ENCODE measurements at regions not wholly inside any gene's neighbourhood (a gene's known extent, or its start where the extent isn't known, plus 50 kb on each side); places are given as distances from the start of the nearest gene placed in this dataset.
A peak's percentile ranks its signal among the peaks of the same experiment; 100 is the strongest.
"Not testable (repeated sequence)": the region's sequence is repeated elsewhere in the genome, so short reads cannot be mapped to it uniquely, and the experiment has no call there.

DNA sequence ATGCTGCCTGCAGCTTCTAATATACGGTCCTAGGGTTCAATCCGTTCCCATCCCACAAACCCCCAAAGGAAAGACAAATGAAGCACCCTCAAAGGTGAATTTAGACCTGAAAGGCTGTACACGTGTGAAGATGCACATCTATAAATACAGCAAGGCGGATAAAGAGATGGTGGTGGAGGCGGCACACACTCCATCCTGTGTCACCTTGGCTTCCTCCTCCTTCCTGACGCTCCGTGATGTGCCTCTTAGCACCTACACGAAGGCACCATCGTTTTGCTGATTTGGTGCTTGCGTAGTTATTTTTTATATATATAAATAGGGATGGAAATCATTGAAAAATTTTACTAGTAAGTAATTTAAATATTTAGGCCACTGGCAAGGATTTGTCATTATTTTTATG lies 359.4 kb downstream of the NPHP4 start:
- DNase-seq (ENCODE audit: low spot score), result no peak

DNA sequence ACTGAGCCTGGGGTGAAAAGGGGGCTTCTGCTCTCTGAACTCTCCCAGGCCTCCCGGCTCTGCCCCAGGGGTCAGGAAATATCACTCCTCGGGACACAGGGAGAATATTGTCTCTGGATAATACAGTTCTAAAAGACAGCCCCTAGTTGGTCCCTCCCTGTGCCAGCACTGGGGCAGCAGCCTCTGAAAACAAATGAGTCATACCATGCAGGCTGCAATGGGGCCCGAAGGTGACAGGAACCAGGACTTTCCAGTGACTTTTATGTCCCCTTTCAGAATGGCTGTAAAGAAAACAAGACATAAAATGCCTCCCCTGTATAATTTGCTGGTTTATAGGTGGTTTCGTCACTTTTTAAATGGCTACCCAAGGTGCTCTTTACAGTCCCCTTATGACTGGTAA lies 360.0 kb downstream of the NPHP4 start:
- DNase-seq (ENCODE audit: low spot score), result no peak

DNA sequence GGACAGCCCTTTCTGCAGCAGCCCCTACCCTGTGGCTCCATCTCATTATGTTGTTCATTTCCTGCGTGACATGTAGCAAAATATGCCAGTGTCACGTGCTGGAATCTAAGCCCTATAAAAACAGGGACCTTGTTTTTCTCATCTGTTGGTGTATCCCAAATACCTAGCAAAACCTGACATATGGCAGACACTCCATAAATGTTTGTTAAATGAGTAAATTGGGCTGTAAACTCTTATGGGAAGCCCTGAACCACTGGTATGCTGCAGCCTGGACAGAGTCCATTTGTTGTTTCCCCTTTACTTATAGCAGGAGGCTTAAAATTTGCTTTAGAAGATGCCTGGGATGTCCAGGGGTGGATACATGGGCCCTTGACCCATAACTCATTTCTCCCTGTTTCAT lies 363.8 kb downstream of the NPHP4 start:
- no peak for DNase-seq (ENCODE audit: low spot score)

GRCh38 chr1:5623399-5623798 lies 368.8 kb downstream of the NPHP4 start:
- DNase-seq (ENCODE audit: low spot score), result no peak

GRCh38 chr1:5622412-5622811 lies 369.8 kb downstream of the NPHP4 start:
- DNase-seq (ENCODE audit: low spot score), result no peak

- no peak for DNase-seq (ENCODE audit: low spot score)
These were observed 370.5 kb downstream of the NPHP4 start for GRCh38 chr1:5621692-5622091.

- DNase-seq (ENCODE audit: low spot score), result peak; percentile 8
These were observed 371.2 kb downstream of the NPHP4 start for GRCh38 chr1:5620997-5621396.

GRCh38 chr1:5620418-5620817 lies 371.8 kb downstream of the NPHP4 start:
- no peak for DNase-seq (ENCODE audit: low spot score)

- DNase-seq (ENCODE audit: low spot score), result no peak
These were observed 372.8 kb downstream of the NPHP4 start for GRCh38 chr1:5619469-5619868.

- no peak for DNase-seq (ENCODE audit: low spot score)
These were observed 374.7 kb downstream of the NPHP4 start for GRCh38 chr1:5617546-5617945.

- no peak for DNase-seq (ENCODE audit: low spot score)
These were observed 375.1 kb downstream of the NPHP4 start for GRCh38 chr1:5617179-5617520.

GRCh38 chr1:5616366-5617178 lies 375.7 kb downstream of the NPHP4 start:
- no peak for DNase-seq (ENCODE audit: low spot score)

- DNase-seq (ENCODE audit: low spot score), result no peak
These were observed 377.1 kb downstream of the NPHP4 start for GRCh38 chr1:5615076-5615475.

DNA sequence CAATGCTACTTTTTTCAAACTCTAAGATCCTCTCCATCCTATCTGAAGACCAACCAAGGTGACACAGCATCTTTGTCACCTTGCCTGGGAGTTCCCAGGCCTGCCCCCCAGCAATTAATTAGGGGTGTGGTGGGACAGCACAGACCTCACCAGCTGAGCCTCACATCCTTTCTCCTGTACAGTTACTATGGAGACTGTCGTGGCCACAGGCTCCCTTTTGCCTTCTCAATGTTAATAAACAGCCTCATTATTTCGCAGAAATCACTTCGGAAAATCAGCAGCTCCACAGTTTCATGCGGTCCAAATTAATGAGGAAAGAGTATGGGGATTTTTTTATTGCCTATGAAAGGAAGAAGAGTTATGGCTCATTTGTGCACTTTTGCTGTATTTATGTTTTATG lies 378.3 kb downstream of the NPHP4 start:
- DNase-seq (ENCODE audit: low spot score), result no peak

DNA sequence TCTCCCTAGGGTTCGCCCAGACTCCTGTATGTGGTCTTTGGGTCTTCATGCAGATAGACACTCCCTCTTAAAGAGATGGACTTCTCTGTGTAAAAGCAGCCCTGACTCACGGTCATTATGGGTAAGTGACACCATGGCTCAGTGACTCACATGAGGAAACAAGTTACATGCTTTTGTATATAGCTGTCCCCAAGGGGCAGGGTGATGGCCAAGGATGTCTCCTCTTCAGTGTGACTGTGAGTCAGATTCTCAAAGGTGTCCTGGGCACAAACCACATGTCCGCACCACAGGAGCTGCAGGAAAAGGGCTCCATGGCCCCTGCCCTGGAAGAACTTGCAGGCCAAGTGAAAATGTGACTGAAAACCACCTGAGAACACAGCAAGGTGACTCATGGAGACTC lies 380.4 kb downstream of the NPHP4 start:
- no peak for DNase-seq (ENCODE audit: low spot score)

GRCh38 chr1:5611431-5611830 lies 380.8 kb downstream of the NPHP4 start:
- DNase-seq (ENCODE audit: low spot score), result no peak

DNA sequence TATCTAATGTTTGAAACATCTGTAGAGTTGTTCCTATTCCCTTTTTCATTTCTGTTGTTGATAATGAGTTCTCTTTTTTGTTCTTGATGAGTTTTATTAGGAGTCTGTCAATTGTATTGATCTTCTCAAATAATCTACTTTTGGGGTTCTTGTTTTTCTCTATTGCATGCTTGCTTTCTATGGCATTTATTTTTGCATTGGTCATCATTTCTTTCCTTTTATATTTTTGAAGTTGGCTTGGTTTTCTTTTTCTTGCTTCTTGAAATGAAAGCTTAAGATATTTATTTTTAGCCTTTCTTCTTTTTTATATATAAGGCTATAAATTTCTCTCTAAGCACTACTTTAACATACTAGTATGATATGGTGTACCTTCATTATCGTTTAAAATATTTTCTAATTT lies 381.8 kb downstream of the NPHP4 start:
- DNase-seq (ENCODE audit: low spot score), result no peak

DNA sequence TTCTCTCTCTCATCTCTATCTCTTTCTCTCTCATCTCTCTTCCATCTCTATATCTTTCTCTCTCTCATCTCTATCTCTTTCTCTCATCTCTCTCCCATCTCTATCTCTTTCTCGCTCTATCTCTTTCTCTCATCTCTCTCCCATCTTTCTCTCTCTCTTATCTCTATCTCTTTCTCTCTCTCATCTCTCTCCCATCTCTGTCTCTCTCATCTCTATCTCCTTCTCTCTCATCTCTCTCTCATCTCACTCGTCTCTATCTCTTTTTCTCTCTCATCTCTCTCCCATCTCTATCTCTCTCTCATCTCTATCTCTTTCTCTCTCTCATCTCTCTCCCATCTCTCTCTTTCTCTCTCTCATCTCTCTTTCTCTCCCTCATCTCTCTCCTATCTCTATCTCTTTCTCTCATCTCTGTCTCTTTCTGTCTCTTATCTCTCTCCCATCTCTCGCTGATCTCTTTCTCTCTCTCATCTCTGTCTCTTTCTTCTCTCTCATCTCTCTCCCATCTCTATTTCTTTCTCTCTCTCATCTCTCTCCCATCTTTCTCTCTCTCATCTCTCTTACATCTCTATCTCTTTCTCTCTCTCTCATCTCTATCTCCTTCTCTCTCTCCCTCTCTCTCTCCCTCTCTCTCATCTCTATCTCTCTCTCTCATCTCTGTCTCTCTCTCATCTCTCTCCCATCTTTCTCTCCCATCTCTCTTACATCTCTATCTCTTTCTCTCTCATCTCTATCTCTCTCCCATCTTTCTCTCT lies 388.7 kb downstream of the NPHP4 start:
- no peak for DNase-seq (ENCODE audit: low spot score)

DNA sequence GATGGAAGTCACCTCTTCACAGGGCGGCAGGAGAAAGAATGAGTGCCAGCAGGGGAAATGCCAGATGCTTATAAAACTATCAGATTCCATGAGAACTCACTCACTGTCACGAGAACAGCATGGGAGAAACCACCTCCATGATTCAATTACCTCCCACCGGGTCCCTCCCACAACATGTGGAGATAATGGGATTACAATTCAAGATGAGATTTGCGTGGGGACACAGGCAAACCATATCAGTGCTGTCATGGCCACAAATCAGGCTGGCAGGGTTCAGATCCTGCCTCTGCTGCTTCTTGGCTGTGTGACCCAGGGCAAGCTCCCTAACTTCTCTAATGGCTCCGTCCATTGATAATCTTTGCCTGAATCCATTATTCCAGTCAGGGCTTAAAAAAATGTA lies 389.5 kb downstream of the NPHP4 start:
- DNase-seq (ENCODE audit: low spot score), result not testable (repeated sequence)

GRCh38 chr1:5601516-5601915 lies 390.7 kb downstream of the NPHP4 start:
- DNase-seq (ENCODE audit: low spot score), result no peak

DNA sequence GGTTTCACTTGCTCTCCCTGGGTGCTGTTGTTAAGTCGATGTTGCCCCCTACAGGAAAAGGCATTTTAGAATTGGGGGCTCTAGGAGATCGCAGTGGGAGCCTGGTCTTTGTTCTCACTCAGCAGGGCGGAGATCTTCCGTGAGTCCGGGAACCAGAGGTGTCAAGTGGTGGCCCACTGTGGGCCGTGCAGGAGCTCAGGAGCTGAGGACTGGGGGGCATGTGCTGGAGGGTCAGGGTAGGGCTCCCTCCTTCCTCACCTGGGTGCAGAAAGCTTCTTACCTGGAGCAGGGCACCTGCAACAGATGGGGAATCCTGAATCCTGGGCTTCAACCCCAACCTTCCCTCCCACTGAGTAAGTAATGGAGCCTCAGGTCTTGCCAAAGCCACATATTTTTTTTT lies 392.7 kb downstream of the NPHP4 start:
- DNase-seq (ENCODE audit: low spot score), result no peak

DNA sequence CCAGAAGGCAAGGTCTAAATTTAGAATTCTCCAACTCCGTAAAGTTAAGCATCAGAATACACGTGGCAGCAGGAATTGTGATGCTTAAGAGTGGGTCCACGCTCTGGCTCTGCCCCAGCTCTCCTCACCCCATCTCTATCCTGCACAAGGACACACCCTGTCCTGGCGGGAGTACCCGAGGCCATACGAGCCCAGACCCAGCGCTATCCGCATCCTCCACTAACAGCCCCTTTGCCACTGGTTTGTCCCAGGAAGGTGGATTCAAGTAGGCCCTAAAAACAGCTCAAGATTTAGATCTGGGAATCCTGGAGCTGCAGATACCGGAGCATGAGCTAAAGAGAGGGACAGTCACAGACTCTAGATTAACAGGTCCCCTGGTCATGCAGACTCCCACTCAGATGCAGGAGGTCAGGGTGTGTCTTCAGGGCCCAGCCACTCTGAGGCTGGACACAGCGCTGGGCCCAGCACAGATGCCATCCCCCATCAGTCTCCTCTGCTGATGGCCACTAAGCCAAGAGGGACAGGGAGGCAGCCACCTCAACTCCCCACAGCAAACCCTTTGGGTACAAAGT lies 393.3 kb downstream of the NPHP4 start:
- no peak for DNase-seq (ENCODE audit: low spot score)

Measured in COLO829 (cell line).